Karpas-422 (cell line): ENCODE measurements at regions not wholly inside any gene's neighbourhood (a gene's known extent, or its start where the extent isn't known, plus 50 kb on each side); places are given as distances from the start of the nearest gene placed in this dataset.

Experiments
- DNase-seq: peaks from one replicate; pipeline ENCODE4 v3.0.0-alpha.2; 2015
- H2AFZ ChIP-seq: fragments of 200-600 bp; sonication (generic); 2 replicates; pipeline ENCODE4 v1.6.1; 2014; ENCODE audit warnings: antibody characterized with exemption, low read length, mixed read lengths
- H3K27ac ChIP-seq: fragments of 200-600 bp; sonication (generic); 2 replicates; pipeline ENCODE4 v1.5.1; 2014; ENCODE audit warnings: mild to moderate bottlenecking, low read length, moderate library complexity
- H3K27me3 ChIP-seq: fragments of 200-600 bp; sonication (generic); 2 replicates; pipeline ENCODE4 v1.6.1; 2014; ENCODE audit warnings: low read length, mixed read lengths
- H3K36me3 ChIP-seq: fragments of 200-600 bp; sonication (generic); 2 replicates; pipeline ENCODE4 v1.6.1; 2014; ENCODE audit warnings: low read length, mixed read lengths; ENCODE audit not compliant: insufficient read depth
- H3K4me1 ChIP-seq: fragments of 200-600 bp; sonication (generic); 2 replicates; pipeline ENCODE4 v1.6.1; 2014; ENCODE audit warnings: mild to moderate bottlenecking, low read length, mixed read lengths
- H3K4me2 ChIP-seq: fragments of 200-600 bp; sonication (generic); 2 replicates; pipeline ENCODE4 v1.6.1; 2014; ENCODE audit warnings: low read length, low read depth, mild to moderate bottlenecking; ENCODE audit not compliant: poor library complexity, severe bottlenecking
- H3K4me3 ChIP-seq: fragments of 200-600 bp; sonication (generic); 2 replicates; pipeline ENCODE4 v1.5.1; 2014; ENCODE audit warnings: mild to moderate bottlenecking, antibody characterized with exemption, low read length, mixed read lengths
- H3K79me2 ChIP-seq: fragments of 200-600 bp; sonication (generic); 2 replicates; pipeline ENCODE4 v1.6.1; 2014; ENCODE audit warnings: mild to moderate bottlenecking, low read length, mixed read lengths
- H3K9ac ChIP-seq: fragments of 200-600 bp; sonication (generic); 2 replicates; pipeline ENCODE4 v1.6.0; 2014; ENCODE audit warnings: low read length
- H3K9me2 ChIP-seq: fragments of 200-600 bp; sonication (generic), shearing (Covaris generic); replicated peaks from 2 replicates; pipeline ENCODE4 v1.6.0; 2014; ENCODE audit warnings: mild to moderate bottlenecking, low read length, moderate library complexity; ENCODE audit not compliant: insufficient read depth
- H3K9me3 ChIP-seq: fragments of 300-700, 200-600 bp; sonication (generic); 2 replicates; pipeline ENCODE4 v1.6.1; 2014; ENCODE audit warnings: low read length, mixed read lengths
- H4K20me1 ChIP-seq: fragments of 200-600 bp; sonication (generic); 2 replicates; pipeline ENCODE4 v1.6.1; 2014; ENCODE audit warnings: mild to moderate bottlenecking, antibody characterized with exemption, low read length, low read depth; ENCODE audit not compliant: insufficient read depth

DNA sequence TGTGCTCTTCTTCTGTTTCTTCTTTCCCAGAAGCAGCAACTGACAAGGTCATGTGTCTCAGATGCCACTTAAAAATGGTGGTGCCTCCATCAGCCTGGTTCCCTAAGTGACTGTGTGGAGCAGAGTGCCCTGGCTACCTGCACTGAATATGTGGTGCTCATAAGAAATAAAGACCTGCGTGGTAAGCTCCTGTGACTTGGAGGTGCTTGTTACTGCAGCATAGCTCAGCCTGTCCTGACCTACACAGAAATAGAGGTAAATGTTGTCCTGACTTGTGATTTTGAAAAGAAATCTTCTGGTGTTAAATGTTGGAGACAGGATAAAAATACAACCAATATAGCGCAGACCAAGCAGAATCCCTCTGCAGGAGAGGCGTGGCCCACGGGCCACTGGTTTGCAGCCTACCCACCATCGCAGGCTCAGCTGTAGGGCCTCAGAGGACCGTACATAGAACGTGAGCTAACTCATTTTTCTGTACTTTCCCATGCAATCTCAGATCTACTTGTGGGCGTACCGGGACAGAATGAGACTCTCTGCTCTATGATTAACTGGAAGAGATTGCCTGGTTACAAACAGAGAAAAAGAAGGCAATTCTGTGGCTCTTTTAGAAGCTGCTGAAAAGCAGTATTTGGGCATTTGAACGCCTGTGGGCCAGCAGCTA is 79.4 kb upstream of the UNC5A start:
- H3K4me2 ChIP-seq: no peak overlapping the region
- H3K4me3 ChIP-seq: no peak overlapping the region
- H3K27me3 ChIP-seq: no peaks in the 10 kb centered on the region
- no peak overlapping the region for H3K27ac ChIP-seq
- H3K9ac ChIP-seq: no peak overlapping the region
- H3K36me3 ChIP-seq: no peaks in the 10 kb centered on the region
- H4K20me1 ChIP-seq: no peaks in the 10 kb centered on the region; the same call in 1 of the 2 replicates
- H2AFZ ChIP-seq: no peak overlapping the region
- H3K79me2 ChIP-seq: no peaks in the 10 kb centered on the region
- no peaks in the 10 kb centered on the region for H3K9me3 ChIP-seq
- no peak for DNase-seq
- no peaks in the 10 kb centered on the region for H3K4me1 ChIP-seq
- H3K9me2 ChIP-seq: no peaks in the 10 kb centered on the region

DNA sequence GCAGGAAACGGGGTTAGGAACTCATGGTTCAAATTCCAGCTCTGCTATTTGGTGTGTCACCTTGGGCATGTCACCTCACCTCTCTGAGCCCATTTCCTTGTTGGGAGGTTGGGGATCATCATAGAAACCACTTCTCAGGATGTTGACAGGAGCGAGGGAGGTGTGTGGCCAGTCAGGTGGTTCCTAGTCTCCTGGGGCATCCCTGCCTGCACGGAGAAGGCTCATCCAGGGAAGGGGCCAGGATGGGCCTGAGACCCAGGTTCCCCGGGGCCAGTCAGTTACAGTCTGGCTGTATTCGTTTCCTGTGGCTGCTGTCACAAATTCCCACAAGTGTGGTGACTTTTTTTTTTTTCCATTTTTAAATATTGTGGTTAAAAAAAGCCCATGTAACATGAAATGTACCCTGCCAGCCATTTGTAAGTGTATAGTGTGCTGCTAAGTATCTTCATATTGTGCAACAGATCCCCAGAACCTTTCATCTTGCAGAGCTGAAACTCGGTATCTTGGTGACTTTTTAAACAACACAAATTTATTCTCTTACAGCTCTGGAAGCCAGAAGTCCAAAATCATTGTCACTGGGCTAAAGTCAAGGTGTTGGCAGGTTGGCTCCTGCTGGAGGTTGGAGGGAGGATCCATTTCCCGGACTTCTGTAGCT is 78.7 kb upstream of the UNC5A start:
- Histone ChIP-seq H4K20me1 (no peaks in the 10 kb centered on the region; the same call in 1 of the 2 replicates), H3K9me2 (no peaks in the 10 kb centered on the region), H3K79me2 (no peaks in the 10 kb centered on the region), H3K27me3 (no peaks in the 10 kb centered on the region), H3K4me2 (no peak overlapping the region), H3K9ac (no peak overlapping the region), H3K4me1 (no peaks in the 10 kb centered on the region), H3K27ac (no peak overlapping the region), H3K4me3 (no peak overlapping the region), H2AFZ (no peak overlapping the region), H3K9me3 (no peaks in the 10 kb centered on the region), H3K36me3 (no peaks in the 10 kb centered on the region)
- no peak for DNase-seq

DNA sequence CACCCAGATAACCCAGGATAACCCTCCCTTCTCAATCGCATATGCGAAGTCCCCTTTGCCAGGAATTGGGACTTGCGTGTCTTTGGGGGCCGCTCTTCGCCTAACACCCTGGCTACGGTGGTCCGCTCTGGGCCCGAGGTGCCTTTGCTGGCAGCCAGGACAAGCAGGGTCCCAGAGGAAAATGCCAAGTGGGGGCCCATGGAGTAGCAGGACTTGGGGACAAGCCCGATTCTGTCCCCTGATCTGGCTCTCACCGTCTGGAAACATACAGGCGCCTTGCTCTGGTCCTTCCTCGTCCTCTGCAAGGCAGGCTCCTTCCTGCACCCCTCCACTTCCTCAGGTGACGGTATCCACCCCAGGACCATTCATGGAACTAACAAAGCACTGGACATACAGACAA is 78.1 kb upstream of the UNC5A start:
- DNase-seq: no peak
- no peaks in the 10 kb centered on the region for H3K9me2 ChIP-seq
- no peaks in the 10 kb centered on the region for H3K4me1 ChIP-seq
- H3K4me3 ChIP-seq: no peak overlapping the region
- no peak overlapping the region for H3K27ac ChIP-seq
- no peaks in the 10 kb centered on the region; the same call in 1 of the 2 replicates for H4K20me1 ChIP-seq
- no peaks in the 10 kb centered on the region for H3K9me3 ChIP-seq
- no peaks in the 10 kb centered on the region for H3K79me2 ChIP-seq
- no peaks in the 10 kb centered on the region for H3K27me3 ChIP-seq
- no peak overlapping the region for H3K4me2 ChIP-seq
- no peaks in the 10 kb centered on the region for H3K36me3 ChIP-seq
- no peak overlapping the region for H2AFZ ChIP-seq
- no peak overlapping the region for H3K9ac ChIP-seq

DNA sequence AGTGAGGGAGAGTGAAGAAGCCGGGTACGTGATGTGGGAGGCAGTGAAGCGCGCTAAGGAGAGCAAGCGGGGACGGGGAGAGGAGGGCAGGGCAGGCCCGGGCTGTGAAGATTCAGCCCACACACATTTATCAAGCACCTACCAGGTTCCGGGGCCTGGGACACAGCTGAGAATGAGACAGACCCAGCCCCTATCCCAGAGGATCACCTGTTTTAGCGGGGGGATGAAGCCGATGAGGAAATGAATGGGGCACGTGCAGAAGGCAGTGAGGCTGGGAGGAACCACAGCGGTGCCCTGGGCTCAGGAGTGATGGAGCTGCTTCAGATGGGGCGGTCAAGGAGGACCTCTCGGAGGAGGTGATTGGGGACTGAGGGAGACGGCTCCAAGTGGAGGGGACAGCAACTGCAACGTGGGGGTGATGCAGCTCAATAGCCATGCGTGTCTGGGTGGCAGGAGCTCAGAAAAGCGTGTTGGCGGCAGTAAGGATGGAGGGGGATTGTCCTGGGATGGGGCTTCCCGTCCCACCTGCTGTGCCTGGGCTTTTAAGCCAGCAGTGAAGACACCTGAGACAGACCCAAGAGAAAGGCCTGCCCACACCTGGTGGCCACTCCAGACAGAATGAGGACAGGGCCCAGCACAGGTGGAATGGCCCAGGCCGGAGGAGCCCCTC is 77.5 kb upstream of the UNC5A start:
- Histone ChIP-seq H3K79me2 (no peaks in the 10 kb centered on the region), H3K9me3 (no peaks in the 10 kb centered on the region), H3K36me3 (no peaks in the 10 kb centered on the region), H3K4me3 (no peak overlapping the region), H3K9ac (no peak overlapping the region), H3K9me2 (no peaks in the 10 kb centered on the region), H3K27me3 (no peaks in the 10 kb centered on the region), H3K4me1 (no peaks in the 10 kb centered on the region), H4K20me1 (no peaks in the 10 kb centered on the region), H2AFZ (no peak overlapping the region), H3K27ac (no peak overlapping the region), H3K4me2 (no peak overlapping the region)
- DNase-seq: no peak

DNA sequence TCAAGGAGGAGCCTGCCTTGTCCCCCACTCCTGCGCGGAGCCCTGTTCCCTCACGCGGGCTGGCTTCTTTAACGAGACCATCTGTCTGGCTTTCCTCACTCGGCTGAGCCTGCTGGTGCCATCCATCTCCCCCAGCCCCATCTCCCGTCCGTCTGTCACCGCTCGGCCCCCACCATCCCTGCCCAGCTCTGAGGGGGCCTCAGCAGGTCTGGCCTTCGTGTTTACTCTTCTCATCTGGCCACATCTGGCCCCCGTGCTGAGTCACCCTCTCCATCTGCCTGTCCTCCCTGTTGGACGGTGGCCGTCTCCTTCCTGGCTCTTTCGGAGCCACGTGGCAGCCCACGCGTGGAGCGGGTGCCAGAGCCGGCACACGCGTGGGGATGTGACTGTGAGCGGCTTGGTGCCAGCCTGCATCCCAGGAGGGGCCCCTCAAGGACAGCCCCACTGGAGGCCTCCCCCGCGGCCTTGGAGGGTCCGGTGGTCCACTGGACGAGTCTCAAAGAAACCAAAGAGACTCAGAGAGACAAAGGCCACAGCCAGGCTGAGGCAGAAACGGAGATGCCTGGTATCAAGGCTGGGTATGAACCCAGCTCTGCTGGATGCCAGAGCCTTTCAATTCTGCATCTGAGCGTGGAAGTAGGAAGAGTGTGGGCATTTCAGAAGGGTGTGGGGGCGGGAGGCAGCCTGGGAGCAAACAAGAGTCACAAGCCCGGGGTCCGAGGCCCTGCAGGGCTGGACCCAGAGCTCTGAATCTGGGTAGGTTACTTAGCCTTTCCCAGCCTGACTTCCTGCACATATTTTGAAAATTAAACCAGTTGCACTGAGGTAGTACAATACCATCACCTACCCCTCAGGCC is 76.7 kb upstream of the UNC5A start:
- Histone ChIP-seq H3K9ac (no peak overlapping the region), H3K4me3 (no peak overlapping the region), H2AFZ (no peak overlapping the region), H3K27me3 (no peaks in the 10 kb centered on the region), H3K36me3 (no peaks in the 10 kb centered on the region), H3K79me2 (no peaks in the 10 kb centered on the region), H4K20me1 (no peaks in the 10 kb centered on the region), H3K4me1 (no peaks in the 10 kb centered on the region), H3K9me3 (no peaks in the 10 kb centered on the region), H3K9me2 (no peaks in the 10 kb centered on the region), H3K4me2 (no peak overlapping the region), H3K27ac (no peak overlapping the region)
- no peak for DNase-seq

DNA sequence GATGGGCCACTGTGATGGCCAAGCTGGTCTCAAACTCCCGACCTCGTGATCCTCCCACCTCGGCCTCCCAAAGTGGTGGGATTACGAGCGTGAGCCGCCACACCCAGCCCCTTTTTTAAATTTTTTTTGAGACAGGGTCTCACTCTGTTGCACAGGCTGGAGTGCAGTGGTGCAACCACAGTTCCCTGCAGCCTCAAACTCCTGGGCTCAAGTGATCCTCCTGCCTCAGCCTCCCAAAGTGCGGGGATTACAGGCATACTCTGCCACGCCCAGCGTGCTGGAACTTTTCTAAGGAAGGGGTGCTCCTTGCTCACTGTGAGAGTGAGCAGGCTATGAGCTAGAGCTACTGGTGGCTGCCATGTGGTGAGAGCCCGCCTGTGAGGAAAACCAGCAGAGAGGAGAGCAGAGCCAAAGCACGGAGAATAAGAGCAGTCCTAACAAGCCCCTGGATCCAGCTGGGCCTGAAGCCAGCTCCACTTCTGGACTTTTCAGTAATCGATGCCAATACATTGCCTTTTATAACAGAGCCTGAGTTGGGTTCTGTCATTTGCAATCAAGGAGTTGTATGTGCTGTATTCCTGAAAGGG is 75.5 kb upstream of the UNC5A start:
- Histone ChIP-seq H3K9ac (no peak overlapping the region), H2AFZ (no peak overlapping the region), H3K27me3 (no peaks in the 10 kb centered on the region), H3K27ac (no peak overlapping the region), H3K79me2 (no peaks in the 10 kb centered on the region), H3K36me3 (no peaks in the 10 kb centered on the region), H4K20me1 (no peaks in the 10 kb centered on the region), H3K9me2 (no peaks in the 10 kb centered on the region), H3K4me3 (no peak overlapping the region), H3K4me2 (no peak overlapping the region), H3K4me1 (no peaks in the 10 kb centered on the region), H3K9me3 (no peaks in the 10 kb centered on the region)
- no peak for DNase-seq

DNA sequence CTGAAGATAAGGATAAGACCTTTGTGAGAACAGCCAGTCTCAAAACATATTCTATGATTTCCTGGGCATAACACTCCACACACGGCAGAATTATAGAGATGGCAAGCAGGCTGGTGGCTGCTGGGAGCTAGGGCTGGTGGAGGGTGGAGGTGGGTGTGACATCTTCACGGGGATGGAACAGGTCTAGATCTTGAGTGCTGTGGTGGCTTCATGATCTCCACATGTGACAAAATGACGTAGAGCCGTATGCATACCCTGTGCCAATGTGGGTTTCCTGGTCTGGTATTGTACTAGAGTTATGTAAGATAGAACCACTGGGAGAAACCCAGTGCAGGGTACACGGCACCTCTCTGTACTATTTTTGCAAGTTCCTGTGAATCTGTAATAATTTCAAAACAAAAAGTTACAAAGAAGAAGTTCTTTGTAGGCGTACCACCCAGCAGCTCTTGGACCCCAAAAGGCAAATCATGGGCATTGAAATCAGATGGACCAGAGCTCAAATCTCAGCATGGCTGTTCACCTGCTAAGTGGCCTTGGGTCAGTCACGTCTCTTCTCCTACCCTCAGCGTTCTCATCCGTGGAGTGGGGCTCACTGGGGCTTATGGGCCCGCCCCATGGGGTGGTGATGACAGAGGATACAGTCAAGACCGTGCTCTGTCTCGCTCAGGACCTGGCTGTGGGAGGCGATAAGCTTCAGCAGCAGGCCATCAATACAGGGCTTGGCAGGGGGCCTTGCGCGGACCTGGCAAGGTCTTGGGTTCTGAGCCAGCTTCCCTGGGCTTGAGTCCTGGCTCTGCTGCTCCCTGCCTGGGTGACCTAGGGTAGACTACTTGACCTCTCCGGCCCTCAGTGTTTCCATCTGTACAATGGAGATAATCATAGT is 74.7 kb upstream of the UNC5A start:
- Histone ChIP-seq H3K9me2 (no peaks in the 10 kb centered on the region), H3K4me1 (no peaks in the 10 kb centered on the region), H4K20me1 (no peaks in the 10 kb centered on the region), H3K4me2 (no peak overlapping the region), H2AFZ (no peak overlapping the region), H3K79me2 (no peaks in the 10 kb centered on the region), H3K4me3 (no peak overlapping the region), H3K9ac (no peak overlapping the region), H3K27me3 (no peaks in the 10 kb centered on the region), H3K27ac (no peak overlapping the region), H3K36me3 (no peaks in the 10 kb centered on the region), H3K9me3 (no peaks in the 10 kb centered on the region)
- DNase-seq: no peak
